Stimulated activated CD4-positive, alpha-beta T cell treated with anti-CD3 and anti-CD28 coated beads, Interleukin-2, amount 100 ng/mL, for 4 hours (primary cell): ENCODE measurements at regions not wholly inside any gene's neighbourhood (a gene's known extent, or its start where the extent isn't known, plus 50 kb on each side); places are given as distances from the start of the nearest gene placed in this dataset.

Experiments used
- DNase-seq: peaks from one replicate; pipeline ENCODE4 v3.0.0-alpha.2; 2020; ENCODE audit warnings: low read depth

DNA sequence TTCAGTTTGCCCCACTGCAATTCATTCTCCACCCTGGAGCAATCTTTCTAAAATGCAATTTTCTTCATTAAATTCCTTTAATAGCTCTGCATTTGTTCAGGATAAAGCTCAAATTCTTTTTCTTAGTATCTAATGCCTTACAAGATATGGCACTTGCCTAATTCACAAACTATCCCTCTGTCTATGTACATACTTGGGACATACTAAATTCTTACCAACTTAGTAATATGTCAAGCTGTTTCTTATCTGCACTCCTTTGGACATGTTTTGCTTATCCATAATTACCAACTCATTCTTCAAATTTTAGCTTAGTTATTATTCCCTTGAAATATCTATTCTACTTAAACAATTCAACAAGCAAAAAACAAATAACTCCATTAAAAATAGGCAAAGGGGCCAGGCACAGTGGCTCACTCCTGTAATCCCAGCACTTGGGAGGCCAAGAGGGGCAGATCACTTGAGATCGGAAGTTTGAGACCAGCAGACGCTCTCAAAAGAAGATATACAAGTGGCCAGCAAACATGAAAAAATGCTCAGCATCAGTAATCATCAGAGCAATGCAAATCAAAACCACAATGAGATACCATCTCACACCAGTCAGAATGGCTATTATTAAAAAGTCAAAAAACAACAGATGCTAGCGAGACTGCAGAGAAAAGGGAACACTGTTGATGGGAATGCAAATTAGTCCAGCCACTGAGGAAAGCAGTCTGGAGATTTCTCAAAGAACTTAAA is 96.9 kb downstream of the FAM76B start:
- DNase-seq, result no peak

DNA sequence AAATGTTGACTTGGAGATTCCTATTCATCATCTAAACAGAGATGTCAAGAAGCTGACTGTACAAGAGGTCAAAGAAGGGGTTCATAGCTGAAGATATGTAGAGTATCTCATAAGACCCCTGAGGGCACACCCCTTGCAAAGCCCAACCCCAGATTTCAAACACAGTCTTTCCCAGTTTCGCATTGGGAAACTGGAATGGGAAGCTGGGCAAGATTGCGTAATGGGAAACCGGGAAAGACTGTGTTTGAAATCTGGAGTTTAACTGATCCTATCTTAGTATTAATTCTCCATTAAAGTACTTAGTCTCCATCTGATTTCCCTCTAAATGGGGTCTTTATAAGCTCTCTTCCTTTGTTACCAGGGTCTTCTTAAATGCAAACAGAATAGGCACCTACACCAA is 99.5 kb downstream of the FAM76B start:
- DNase-seq, result no peak

DNA sequence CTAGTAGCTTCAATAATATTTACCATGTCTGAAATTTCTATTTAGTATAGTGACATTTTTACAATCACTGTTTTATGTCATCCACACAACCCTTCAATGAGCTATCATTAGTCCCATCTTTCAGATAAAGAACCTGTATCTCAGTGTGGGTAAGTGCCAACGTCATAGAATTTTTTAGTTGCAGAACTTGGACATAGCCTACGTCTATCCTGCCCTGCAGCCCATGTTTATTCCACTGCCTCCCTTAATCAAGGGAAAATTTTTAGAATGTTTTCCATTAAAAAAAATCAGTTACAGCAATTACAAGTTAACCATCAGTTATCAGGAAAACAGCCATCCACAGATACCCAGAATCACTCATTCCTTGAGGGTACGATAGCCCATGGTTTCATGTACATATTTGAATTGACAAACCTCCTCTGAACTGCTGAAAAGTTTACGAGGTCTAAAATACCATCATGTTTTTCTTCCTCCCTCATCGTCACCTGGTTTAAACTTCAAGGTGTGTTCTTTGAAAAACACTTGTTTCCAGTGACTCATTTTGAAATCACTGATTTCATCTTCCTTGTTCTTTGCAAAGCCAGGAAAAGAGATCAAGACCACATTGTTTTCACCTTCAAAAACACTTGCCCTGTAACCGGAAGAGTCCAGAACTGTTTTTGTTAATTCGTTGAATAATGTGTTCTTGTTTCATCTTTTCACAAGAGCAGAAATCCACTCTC is 100.9 kb downstream of the FAM76B start:
- DNase-seq, result no peak

DNA sequence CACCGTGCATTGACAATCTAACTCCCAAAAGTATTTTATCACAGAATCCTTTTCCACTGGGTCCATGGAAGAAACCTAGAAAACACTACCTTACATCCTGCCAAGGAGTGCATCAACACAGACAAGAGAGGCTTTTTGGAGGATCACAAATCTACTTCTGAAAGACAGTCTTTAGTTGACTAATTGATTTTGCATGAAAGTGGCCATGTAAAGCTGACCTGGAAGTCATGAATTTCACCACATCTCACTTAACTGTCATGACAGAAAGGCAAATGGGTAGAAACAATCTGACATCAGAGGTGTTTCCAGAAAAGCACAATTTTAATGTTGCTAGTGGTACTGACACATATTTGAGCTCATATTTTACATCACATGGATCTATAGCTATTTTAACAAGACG is 101.6 kb downstream of the FAM76B start:
- no peak for DNase-seq

DNA sequence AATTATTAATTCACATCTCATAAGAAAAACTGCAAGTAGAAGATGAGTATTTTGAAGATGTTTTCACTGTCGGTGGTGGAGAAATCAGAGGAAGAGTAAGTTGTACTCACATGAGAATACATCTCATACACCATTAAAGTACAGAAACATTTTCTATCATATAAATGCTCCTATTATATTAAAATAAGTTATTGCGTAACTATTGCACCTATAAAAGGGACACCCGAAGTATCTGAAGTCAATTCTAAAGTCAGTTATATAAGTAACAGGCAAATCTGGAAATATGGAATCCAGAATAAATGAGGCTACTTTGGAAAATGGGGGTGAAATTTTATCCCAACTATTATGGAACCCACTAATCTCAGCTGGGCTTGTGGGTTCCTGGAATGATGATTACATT is 103.3 kb downstream of the FAM76B start:
- DNase-seq, result no peak

DNA sequence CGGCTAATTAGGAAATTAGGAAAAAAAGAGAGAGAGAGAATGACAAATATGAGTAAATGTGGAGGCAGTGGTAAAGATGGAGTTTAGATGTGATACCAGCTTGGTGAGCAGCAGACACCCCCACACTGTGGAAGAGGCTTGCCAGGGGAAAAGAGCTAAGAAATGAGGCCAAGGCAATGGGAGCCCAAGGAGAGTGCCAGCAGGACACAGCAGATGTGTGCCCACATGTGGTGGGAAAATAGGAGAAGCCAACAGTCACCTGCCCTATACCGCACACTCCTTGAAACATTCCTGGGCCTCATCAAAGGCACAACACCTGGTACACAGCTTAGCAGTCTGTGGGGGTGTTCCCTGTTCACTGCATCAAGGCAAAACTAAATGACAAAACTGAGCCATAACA is 104.9 kb downstream of the FAM76B start:
- DNase-seq, result no peak

DNA sequence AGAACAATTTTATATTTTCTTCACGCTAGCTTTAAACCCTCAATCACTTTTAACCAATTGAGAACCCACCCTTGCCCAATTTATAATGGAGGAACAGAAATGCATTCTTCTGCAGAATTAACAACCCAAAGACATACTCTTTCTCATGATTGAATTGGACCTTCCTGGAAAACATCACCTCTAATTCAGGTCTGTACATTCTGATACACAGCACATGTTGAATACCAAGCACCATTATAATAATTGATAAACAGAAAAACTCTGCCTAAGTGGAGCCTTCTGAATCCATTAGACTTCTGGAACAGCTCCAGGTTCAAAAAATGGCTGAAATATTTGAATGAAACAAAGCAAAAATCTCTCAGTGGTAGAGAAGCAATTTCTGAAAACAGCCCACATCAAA is 105.4 kb downstream of the FAM76B start:
- DNase-seq, result no peak

DNA sequence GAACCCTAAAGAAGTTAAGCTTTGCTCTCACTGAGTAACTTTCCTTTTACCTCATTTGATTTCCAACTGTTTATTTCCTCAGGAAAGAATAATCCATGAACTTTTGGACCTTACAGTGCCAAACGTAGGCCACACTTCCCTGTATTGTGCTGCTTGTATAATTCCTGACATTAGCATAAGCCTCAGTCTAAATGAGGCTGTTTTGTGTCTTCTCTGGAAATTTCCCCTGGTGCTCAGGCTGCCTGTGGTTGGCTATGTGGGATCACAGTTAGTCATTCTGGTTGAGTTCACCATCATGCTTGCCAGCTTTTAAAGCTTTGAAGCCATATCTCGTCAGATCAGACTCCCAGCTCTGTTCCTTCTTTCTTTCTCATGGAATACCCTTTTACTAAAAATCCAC is 107.0 kb downstream of the FAM76B start:
- no peak for DNase-seq

DNA sequence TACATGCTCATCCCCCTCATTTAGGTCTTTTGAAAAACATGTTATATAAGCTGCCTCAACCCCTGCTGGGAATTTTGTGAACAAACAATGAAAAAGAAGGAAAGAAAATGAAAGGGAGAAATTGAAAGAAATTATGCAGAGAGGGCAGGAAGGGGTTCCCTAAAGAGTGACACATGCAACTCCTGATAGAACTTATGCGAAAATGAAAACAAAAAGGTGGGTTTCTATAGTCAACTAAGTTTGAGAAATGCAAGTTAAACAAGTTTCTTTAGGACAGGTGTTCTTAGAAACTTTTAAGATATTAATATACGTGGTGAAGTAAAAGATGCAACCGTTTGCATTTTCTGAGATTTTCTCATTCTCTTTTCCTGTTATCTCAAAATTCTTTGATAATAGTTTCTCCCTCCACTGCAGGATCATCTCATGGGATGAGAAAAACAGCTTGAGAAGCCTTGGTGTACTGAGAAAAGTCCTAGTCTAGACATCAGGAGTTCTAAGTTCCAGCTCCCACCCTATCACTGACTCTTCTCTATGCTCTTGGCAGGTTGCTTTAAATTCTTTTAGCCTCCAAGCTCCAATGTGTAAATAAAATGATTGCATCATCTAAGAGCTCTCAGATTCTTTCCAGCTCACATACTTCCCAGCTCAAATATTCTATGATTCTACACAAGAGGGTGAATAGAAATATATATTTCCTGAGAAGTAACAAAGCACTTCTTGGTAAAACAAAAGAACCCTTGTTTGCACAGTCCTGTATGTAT is 109.2 kb downstream of the FAM76B start:
- no peak for DNase-seq

DNA sequence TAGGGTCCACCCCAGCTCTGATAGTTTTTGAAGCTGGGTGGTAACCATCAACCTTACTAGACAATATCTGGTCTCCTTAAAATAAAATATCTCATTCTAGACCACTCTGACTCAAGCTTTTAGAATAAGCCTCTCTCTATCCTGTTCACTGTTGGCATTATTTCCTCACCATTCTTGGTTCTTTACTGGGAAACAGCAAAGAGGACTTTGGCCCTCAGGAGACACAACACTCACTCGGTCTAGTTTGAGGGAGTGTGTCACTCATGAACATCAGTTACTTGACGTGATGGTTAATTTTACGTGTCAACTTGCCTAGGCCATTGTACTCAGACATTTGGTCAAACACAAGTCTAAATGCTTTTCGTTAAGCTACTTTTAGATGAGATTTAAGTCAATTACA is 110.6 kb downstream of the FAM76B start:
- DNase-seq, result no peak

DNA sequence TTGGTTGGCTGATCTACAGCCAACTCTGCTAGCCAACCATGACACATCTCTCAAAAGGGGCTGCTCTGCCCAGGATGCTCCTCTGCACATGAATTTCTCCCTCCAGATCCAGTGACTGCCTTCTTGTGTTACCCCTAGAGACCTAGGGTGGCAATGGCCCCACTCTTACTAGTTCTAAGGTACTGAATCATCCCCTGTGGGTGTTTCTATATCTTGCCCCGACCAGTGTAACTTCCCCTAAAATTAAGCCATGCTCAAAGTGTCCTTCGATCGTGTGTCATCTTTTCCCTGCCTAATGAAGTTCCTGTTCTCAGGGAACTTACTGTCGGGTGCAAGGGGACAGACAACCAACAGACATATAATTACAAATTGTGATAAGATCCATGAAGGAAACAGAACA is 113.3 kb downstream of the FAM76B start:
- no peak for DNase-seq

DNA sequence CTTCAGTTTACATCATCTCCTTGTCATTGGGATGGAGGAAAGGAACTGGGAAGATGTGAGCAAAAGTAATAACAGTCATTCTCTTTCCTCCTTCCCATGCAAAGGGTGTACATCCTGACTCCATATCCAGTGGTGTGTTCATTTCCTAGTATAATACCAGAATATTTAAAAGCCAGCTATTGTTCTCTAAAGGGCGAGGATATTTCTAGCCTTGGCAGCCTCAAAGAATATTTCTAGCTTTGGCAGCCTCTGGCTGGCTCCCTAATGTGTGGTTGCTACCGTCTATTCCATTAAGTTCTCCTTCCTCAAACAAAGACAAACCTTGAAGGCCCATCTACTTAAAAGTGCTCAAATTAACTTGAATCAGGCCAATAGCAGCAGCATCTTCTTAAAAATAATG is 114.0 kb downstream of the FAM76B start:
- no peak for DNase-seq

DNA sequence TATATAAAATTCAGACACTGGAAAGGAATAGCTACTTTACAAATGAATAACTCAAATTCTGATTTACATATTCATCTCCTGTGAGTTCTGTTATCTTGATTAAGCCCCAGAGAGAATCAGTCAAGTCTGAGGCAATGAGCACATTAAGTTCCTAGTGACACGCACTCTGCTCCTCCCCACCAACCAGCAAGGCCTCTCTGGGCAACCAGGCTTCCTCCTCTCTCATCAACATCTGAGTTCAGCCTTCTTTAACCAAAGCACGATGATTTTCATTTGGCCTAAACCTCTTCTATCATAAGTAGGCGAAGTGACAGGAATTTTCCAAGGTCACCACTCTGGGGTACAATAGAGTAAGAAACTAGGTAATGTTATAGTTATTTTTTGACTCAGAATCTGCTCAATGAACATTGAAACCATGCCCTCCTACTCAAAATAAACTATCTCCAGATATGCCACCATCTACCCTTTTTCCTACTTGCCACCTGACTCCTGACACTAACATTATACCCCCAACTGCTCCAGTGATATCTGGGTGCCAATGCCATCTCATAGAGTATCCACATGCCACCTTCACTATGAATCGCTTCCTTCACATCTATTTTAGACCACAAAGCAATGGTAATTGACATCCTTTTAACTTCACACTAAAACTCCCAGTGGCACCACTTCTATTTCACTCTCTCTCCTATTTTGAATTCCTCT is 114.8 kb downstream of the FAM76B start:
- peak; percentile 23 for DNase-seq

DNA sequence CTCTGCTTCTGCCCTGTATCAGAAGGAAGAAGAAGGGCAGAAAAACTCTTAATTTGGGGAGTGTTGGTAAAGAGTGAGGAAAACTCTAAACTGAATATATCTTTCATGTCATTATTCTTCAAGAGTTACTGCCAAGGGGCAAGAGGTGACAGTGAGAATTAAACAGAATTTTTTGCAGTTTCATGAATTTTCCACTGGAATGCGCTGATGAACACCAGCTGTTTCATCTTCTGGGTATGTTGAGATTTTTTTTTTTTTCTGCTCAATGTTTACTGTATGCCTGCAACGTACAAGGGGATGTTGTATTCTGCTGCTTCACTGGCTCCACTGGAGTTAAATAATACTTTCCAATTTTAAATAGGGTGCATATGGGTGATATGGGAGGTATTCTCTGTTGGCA is 117.8 kb downstream of the FAM76B start:
- no peak for DNase-seq

DNA sequence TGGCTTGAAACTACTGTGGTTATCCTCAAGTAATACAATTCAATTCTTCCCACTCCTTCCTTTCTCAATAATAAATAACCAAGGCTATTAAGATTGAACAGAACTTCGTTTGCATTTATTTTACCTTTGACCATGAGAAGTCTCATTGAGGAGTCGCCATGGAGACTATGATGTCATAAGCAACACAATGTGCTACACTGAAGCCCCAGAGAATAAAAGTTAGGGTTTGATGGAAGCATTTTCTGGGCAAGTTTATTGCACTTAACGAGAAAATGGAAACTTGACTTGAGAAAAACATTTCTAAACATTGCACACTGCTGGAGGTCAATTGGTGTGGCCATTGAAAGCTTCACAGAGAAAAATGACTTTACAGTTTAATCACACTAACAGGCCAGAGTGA is 121.5 kb downstream of the FAM76B start:
- no peak for DNase-seq

DNA sequence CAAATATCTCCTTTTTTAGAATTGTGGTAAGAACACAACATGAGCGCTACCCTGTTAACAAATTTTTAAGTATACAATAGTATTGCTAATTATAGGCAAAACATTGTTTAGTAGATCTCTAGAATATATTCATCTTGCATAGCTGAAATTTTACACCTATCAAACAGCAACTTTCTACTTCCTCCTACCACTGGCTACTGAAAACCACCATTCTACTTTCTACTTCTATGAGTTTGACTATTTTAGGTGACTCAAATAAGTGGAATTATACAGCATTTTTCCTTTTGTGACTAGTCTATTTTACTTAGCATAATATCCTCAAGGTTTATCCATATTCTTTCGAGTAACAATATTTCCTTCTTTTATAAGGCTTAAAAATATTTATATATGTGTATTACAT is 128.4 kb downstream of the FAM76B start:
- no peak for DNase-seq

DNA sequence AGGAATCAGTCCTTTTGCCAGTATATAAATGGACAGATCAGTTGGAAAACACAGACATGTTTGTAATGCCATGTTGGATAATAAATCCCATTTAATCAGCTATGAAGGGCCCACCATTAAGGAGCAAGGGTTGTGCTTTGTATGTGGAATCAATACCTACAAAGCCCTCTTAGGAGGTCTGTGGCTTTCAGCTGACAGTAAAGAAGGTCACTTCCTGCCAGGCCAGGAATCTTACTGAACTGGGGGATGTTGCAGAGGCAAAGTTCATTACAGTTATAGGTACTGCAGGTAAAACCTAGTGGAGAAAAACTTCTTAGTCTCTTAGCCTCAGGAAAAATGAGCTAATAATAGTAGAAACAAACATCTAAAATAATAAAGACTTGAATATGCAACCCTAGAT is 129.5 kb downstream of the FAM76B start:
- no peak for DNase-seq

DNA sequence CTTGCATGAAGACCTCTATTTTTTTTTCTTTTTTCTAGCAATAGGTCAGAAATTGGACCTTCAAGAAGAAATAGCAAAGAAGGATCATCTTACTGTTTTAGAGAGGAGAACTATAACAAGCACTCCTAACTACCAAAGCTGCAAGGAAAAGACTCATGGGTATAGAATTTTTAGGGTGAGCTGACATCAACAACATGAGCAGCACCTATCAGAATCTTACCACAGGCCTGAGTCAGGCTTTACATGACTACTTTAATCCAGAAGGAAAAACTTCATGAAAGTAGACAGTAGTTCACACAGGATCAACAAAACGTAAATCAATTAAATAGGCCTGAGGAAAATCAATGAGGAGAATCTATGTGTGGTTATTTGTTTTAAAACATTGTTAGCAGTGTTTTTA is 130.5 kb downstream of the FAM76B start:
- no peak for DNase-seq

DNA sequence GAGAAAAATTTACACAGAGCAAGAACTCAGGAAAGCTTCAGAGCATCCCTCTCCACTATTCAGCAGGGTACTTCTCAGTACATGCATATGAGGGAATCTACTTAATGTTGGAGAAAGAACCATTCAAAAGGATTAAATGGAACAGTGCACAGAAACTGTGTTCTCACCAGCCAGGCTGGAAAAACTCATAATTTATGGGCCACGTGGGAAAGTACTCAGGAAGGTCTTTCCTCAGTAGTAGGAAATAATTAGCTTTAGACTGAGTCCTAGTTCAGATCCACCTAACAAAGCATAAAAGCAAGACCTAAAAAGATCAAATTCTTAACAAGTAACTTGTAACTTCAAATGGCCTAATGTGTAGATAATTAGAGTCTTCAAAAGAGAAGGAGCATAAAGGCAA is 134.0 kb downstream of the FAM76B start:
- DNase-seq, result no peak

DNA sequence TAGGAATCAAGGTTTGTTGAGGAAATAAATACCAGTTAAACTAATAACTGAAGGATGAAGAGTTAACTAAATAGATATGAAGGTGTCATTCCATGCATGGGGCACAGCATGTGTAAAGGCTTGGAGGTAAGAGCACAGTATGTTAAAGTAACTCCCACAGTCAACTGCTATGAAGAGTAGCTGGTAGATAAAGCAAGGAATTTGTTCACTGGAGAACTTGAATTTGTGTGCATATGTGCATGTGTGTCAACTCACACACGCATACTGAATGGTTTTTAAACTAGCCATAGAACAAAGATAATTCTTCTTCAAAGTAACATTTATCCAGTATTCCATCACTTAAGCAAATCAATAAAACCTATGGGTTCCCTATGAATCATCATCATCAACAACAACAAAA is 135.9 kb downstream of the FAM76B start:
- DNase-seq, result no peak

DNA sequence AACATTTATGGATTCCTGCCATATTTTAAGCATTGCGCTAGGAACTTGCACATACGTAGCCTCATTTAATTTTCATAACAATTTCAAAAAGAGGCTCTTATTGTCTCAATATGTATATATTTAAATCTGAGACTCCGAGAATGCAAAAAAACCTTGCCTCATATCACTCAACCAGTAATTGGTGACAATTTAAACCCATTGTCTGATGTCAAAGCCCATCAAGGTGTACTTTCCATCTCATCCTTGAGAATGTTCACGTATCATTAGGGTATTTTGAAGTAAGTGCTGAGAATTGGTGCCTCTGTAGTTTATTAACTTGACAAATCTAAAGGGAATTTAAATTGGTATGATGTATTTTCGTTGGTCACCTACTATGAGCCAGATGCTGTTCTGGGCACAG is 136.5 kb downstream of the FAM76B start:
- no peak for DNase-seq

DNA sequence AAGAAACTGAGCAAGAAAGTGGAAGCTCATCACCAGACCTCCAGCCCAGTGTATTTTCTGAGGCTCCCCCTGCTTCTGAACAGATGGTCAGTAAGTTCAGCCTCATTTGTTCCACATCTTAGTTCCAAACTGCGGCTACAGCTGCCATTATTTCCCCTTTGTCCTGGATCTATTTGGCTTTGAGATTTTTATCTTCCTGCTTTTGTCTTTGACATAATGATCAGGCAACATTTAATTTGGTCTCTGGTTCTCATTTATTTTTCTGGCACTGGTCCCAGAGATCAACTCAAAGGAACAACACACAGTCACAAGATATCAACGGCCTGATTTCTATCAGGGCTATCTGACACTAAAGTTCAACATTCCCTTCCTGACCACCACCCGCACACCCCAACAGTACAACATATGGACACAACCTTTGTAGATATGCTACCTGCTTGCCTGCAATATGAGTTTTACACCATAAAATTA is 137.5 kb downstream of the FAM76B start:
- no peak for DNase-seq

DNA sequence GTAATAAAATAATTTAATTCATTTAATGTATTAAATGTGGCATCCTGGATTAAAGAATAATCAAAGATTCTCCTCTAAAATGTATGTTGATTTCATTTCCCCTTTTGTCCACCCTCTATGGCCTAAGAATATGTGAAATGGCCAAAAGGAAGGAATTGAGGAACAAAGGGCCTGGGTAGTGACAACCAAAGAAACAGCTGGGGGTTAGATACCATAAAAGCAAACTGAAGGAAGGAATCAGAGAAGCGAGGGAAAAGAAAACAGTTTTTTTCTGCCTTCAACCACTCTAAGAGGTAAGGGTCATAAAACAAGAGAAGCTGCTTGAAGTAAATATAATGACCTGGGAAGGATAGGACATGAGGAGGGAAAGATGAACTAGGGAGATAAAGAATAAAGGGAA is 139.3 kb downstream of the FAM76B start:
- DNase-seq, result no peak
